ENCODE measurements at regions not wholly inside any gene's neighbourhood (a gene's known extent, or its start where the extent isn't known, plus 50 kb on each side); places are given as distances from the start of the nearest gene placed in this dataset.

DNA sequence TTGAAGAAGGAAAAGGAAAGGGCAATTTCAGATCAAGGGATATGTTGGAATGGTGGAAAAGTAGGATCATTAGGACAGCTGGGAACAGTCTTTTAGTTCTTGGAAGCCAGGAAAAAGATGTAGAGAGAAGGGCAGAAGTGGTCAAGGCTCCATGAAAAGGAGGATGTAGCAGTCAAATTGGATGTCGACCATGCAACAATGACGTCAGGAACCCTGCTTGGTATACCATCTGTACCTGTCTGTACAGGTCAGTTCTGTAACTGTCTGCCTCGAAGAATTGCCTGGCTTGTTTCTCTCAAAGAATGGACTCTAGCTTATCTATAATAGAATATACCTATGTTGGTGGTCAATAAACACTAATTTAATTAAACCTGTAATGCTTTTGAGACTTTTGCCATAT lies 157.8 kb upstream of the SGO1 start:
- ATAC-seq (no peak), DNase-seq (no peak)
- Mint-ChIP-seq H3K27ac (no peak overlapping the region), H3K4me1 (peaks cover 5% of the 10 kb centered on the region), H3K36me3 (ENCODE audit: low read depth) (no peaks in the 10 kb centered on the region), H3K9me3 (ENCODE audit: low read depth) (no peaks in the 10 kb centered on the region), H3K27me3 (no peaks in the 10 kb centered on the region), H3K4me3 (no peak overlapping the region)
- ChIA-PET POLR2A (no interaction called here), CTCF (interaction anchor here (0.5 to 1.5 kb wide), 2 partner anchors 39 to 142 kb away, joined by 3 to 4 read pairs; no protein-coding TSS in a partner anchor)
- intact Hi-C loops (cut with DNase I, micrococcal nuclease): no loop called here

DNA sequence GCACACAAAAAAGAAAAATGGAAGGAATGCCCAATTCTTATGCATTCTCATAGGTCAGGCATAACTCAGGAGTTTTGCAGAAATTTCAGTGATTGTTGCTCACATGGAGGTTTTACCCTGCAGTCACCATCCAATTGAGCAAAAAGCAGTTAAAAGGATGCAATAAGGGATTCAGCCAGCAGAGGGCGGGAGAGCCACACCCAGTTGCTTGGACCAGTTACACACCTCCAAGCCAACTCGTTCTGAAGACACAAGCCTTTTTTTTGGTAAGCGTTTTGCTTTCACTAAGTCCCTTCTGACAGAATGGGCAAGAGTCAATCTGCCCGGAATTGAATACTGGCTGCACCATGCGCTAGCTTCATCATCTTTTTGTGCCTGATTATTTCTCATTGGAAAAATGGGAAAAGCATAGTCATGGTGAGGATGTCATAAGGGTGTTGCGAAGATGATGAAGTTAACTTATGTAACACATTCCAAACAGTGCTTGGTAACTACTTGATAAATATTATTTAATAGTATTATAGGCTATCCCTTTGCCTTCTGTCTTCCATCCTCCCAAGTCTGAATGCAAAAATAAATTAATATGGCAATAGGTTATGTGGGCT lies 154.4 kb upstream of the SGO1 start:
- Mint-ChIP-seq H3K9me3 (ENCODE audit: low read depth) (no peaks in the 10 kb centered on the region), H3K4me1 (peaks cover 5% of the 10 kb centered on the region), H3K36me3 (ENCODE audit: low read depth) (no peaks in the 10 kb centered on the region), H3K27me3 (no peaks in the 10 kb centered on the region), H3K4me3 (no peak overlapping the region), H3K27ac (no peak overlapping the region)
- ATAC-seq: peak; percentile 73
- peak; percentile 80 for DNase-seq
- CTCF ChIA-PET: no interaction called here
- POLR2A ChIA-PET: no interaction called here
- intact Hi-C loops (cut with DNase I, micrococcal nuclease): loop anchor here in 1 of 2 experiments (1.0 to 2.0 kb wide), 3 partner anchors 1145 to 1776 kb away; no protein-coding TSS in a partner anchor

DNA sequence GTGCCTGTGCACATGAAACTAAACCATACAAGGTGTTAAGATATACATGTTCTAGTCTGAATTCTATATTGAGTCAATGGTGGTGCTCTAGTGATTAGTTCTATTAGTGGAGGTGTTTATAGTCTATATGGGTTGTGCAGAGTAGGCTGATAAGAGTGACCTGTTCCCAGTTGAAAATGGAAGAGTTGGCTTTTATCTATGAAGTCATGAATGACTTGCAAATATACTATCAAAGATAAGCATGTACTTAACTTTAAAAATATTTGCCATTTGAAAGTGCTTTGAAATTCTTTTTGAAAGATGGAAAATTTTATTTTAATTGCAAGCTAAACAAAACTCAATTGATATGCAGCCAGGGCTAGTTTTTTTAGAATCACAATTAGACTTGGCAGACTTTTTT lies 150.6 kb upstream of the SGO1 start:
- intact Hi-C loops (cut with DNase I, micrococcal nuclease): no loop called here
- DNase-seq: no peak
- ATAC-seq: no peak
- Mint-ChIP-seq H3K27ac (no peak overlapping the region), H3K4me1 (no peaks in the 10 kb centered on the region), H3K4me3 (no peak overlapping the region), H3K36me3 (ENCODE audit: low read depth) (no peaks in the 10 kb centered on the region), H3K9me3 (ENCODE audit: low read depth) (no peaks in the 10 kb centered on the region), H3K27me3 (peaks cover 2% of the 10 kb centered on the region)
- POLR2A ChIA-PET: no interaction called here
- CTCF ChIA-PET: no interaction called here

DNA sequence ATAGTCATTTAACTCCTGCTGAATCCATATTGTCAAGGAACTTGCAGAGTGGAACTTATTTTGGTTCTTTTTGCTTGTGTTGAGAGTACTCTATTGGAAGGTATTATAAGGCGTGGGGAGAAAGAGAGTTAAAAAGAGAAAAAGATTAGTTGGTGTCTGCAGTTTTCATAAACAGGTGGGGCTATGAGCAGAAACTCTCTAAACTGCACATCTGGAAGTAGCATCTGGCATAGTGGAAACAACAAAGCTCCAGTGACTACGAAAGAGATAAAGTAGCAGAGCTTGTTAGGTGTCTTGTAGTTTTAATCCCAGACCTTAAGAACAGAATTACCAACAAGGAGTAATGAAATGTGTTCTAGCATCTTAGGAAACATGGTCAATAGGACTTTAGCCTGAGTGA lies 148.8 kb upstream of the SGO1 start:
- ChIA-PET CTCF (interaction anchor here (0.6 kb wide), 1 partner anchor 246 kb away, joined by 3 read pairs; no protein-coding TSS in a partner anchor), POLR2A (no interaction called here)
- H3K4me3 Mint-ChIP-seq: no peak overlapping the region
- no peaks in the 10 kb centered on the region for H3K4me1 Mint-ChIP-seq
- peaks cover 2% of the 10 kb centered on the region for H3K27me3 Mint-ChIP-seq
- no peaks in the 10 kb centered on the region for H3K9me3 Mint-ChIP-seq (ENCODE audit: low read depth)
- H3K36me3 Mint-ChIP-seq (ENCODE audit: low read depth): no peaks in the 10 kb centered on the region
- no peak overlapping the region for H3K27ac Mint-ChIP-seq
- DNase-seq (no peak), ATAC-seq (no peak)
- intact Hi-C loops (cut with DNase I, micrococcal nuclease): no loop called here

DNA sequence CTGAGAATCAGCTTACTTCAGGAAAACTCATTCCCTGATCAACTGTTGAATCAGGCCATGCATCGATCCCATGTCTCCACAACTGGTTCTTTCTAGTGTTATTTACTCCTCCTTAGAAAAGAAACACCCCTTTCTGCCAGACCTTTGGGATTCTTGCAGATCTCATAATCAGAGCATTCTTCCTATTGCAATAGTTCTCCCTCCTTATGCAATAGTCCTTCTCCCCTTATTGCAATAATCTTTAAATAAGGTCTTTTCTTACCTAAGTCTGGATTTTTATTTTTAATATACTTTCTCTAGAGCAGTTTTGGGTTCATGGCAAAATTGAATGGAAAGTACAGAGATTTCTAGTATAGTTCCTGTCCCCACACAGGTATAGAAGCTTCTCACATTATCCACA lies 141.9 kb upstream of the SGO1 start:
- CTCF ChIA-PET: no interaction called here
- ATAC-seq: no peak
- no peaks in the 10 kb centered on the region for H3K9me3 Mint-ChIP-seq (ENCODE audit: low read depth)
- POLR2A ChIA-PET: no interaction called here
- no peak overlapping the region for H3K27ac Mint-ChIP-seq
- H3K4me1 Mint-ChIP-seq: no peaks in the 10 kb centered on the region
- no peaks in the 10 kb centered on the region for H3K27me3 Mint-ChIP-seq
- no peaks in the 10 kb centered on the region for H3K36me3 Mint-ChIP-seq (ENCODE audit: low read depth)
- intact Hi-C loops (cut with DNase I, micrococcal nuclease): no loop called here
- no peak overlapping the region for H3K4me3 Mint-ChIP-seq
- no peak for DNase-seq

DNA sequence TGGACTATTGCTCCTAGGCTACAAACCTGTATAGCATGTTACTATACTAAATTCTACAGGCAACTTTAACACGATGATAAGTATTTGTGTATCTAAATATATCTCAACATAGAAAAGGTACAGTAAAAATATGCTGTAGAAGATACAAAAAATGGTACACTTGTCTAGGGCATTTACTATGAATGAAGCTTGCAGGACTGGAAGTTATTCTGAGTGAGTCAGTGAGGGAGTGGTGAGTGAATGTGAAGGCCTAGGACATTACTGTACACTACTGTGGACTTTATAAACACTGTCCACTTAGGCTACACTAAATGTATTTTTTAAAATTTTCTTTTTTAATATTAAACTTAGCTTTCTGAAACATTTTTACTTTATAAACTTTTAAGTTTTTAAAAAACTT lies 140.5 kb upstream of the SGO1 start:
- CTCF ChIA-PET: no interaction called here
- no peaks in the 10 kb centered on the region for H3K4me1 Mint-ChIP-seq
- no peaks in the 10 kb centered on the region for H3K27me3 Mint-ChIP-seq
- intact Hi-C loops (cut with DNase I, micrococcal nuclease): no loop called here
- no peak for DNase-seq
- H3K27ac Mint-ChIP-seq: no peak overlapping the region
- no peaks in the 10 kb centered on the region for H3K9me3 Mint-ChIP-seq (ENCODE audit: low read depth)
- POLR2A ChIA-PET: no interaction called here
- H3K4me3 Mint-ChIP-seq: no peak overlapping the region
- ATAC-seq: no peak
- H3K36me3 Mint-ChIP-seq (ENCODE audit: low read depth): no peaks in the 10 kb centered on the region

DNA sequence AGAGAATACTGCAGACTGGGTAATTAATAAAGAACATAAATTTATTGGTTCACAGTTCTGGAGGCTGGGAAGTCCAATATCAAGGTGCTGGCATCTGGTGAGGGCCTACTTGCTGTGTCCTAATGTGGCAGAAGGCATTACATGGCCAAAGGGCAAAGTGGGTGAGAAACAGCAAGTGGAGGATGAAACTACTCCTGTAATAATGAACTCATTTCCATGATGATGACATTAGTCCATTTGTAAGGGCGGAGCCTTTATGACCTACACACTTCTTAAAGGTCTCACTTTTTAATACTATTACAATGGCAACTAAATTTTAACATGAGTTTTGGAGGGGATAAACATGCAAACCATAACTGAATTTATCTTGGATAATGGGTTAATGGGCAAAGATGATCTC lies 139.6 kb upstream of the SGO1 start:
- H3K27ac Mint-ChIP-seq: no peak overlapping the region
- ChIA-PET CTCF (no interaction called here), POLR2A (no interaction called here)
- no peaks in the 10 kb centered on the region for H3K4me1 Mint-ChIP-seq
- intact Hi-C loops (cut with DNase I, micrococcal nuclease): no loop called here
- H3K4me3 Mint-ChIP-seq: no peak overlapping the region
- ATAC-seq (no peak), DNase-seq (no peak)
- H3K9me3 Mint-ChIP-seq (ENCODE audit: low read depth): no peaks in the 10 kb centered on the region
- H3K36me3 Mint-ChIP-seq (ENCODE audit: low read depth): no peaks in the 10 kb centered on the region
- H3K27me3 Mint-ChIP-seq: no peaks in the 10 kb centered on the region

DNA sequence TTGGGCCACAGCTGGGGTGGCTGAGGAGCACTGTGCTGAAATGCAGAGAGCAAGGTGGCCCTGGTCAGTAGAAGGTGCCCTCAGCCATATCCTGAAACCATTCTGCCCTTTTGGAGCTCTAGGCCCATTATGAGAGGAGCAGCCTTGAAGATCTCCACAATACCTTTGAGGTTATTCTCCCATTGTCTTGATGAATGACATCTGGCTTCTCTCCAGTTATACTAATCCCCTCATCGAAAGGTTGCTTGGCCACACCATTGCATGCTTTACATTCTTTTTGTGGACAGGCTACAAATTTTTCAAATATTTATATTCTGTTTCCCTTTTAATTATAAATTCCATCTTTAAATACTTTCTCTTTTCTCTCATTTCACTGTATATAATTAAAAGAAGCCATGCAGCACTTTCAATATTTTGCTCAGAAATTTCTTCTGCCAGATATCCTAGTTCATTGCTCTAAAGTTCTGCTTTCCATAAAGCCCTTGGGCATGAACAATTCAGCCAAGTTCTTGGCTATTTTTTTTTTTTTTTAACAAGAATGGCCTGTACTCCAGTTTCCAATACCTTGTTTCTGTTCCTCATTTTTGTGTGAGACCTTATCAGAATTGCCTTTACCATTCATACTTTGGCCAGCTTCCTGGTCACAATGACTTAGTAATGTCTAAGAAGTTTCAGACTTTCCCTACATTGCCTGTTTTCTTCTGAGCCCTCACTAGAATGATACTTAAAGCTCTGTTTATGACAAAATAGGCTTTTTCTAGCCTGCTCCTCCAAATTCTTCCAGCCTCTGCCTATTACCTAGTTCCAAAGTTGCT lies 138.9 kb upstream of the SGO1 start:
- ChIA-PET POLR2A (no interaction called here), CTCF (no interaction called here)
- no peak overlapping the region for H3K27ac Mint-ChIP-seq
- no peak for ATAC-seq
- no peaks in the 10 kb centered on the region for H3K27me3 Mint-ChIP-seq
- intact Hi-C loops (cut with DNase I, micrococcal nuclease): no loop called here
- H3K9me3 Mint-ChIP-seq (ENCODE audit: low read depth): no peaks in the 10 kb centered on the region
- no peak overlapping the region for H3K4me3 Mint-ChIP-seq
- no peaks in the 10 kb centered on the region for H3K4me1 Mint-ChIP-seq
- DNase-seq: no peak
- no peaks in the 10 kb centered on the region for H3K36me3 Mint-ChIP-seq (ENCODE audit: low read depth)

DNA sequence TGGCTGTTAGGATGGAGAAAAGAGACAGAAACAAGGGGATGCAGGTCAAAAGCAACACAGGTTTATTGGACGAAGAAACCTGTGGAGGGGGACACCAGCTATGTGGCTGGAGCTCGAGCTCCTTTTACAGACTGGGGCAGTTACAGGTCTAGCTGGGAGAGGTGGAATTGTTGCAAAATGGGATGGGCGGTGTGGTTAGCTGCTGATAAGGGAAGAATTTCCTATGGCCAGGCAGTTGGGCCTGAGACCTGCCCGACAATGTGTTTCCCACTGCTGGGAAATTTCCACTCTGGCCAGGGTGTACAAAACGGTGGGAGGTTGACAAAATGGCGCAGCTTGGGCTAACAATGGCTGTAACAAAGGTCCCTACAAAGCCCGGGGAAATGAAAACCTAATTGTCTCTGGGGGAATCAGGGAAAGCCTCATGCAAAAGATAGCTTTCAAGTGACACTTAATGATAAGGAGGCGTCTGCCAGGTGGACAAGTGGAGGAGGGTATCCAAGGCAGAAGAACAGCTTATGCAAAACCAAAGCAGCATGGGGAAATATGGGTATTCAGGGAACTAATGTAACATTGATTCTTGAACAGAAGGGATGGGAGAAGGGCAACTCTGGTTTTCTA lies 137.4 kb upstream of the SGO1 start:
- ChIA-PET CTCF (interaction anchor here (0.8 to 1.0 kb wide), 2 partner anchors 23 to 27 kb away, joined by 3 read pairs; no protein-coding TSS in a partner anchor), POLR2A (no interaction called here)
- Mint-ChIP-seq H3K4me1 (no peaks in the 10 kb centered on the region), H3K9me3 (ENCODE audit: low read depth) (no peaks in the 10 kb centered on the region), H3K36me3 (ENCODE audit: low read depth) (no peaks in the 10 kb centered on the region), H3K27me3 (no peaks in the 10 kb centered on the region), H3K27ac (no peak overlapping the region), H3K4me3 (no peak overlapping the region)
- ATAC-seq (no peak), DNase-seq (no peak)
- intact Hi-C loops (cut with DNase I, micrococcal nuclease): no loop called here

DNA sequence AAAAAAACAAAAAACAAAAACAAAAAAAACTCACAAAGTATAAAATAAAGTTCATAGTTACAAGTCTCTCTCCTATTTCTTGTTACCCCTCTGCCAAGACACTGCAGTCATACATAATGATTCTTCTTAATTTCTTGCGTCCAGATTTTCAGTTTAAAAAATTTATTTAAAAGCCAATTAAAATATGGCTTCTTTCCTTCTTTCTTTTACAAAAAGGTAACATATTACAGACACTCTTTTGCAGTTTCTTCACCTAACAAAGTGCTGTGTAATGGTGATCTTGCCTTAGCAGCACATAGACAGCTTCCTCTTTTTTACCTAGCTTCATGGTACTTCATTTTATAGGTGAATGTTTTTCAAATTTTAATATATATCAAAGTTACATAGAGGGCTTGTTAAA lies 136.1 kb upstream of the SGO1 start:
- Mint-ChIP-seq H3K36me3 (ENCODE audit: low read depth) (no peaks in the 10 kb centered on the region), H3K4me1 (no peaks in the 10 kb centered on the region), H3K27me3 (no peaks in the 10 kb centered on the region), H3K9me3 (ENCODE audit: low read depth) (no peaks in the 10 kb centered on the region), H3K27ac (no peak overlapping the region), H3K4me3 (no peak overlapping the region)
- intact Hi-C loops (cut with DNase I, micrococcal nuclease): no loop called here
- no peak for ATAC-seq
- CTCF ChIA-PET: no interaction called here
- POLR2A ChIA-PET: interaction anchor here (0.7 kb wide), 1 partner anchor 141 kb away, joined by 6 read pairs; no protein-coding TSS in a partner anchor
- DNase-seq: no peak

DNA sequence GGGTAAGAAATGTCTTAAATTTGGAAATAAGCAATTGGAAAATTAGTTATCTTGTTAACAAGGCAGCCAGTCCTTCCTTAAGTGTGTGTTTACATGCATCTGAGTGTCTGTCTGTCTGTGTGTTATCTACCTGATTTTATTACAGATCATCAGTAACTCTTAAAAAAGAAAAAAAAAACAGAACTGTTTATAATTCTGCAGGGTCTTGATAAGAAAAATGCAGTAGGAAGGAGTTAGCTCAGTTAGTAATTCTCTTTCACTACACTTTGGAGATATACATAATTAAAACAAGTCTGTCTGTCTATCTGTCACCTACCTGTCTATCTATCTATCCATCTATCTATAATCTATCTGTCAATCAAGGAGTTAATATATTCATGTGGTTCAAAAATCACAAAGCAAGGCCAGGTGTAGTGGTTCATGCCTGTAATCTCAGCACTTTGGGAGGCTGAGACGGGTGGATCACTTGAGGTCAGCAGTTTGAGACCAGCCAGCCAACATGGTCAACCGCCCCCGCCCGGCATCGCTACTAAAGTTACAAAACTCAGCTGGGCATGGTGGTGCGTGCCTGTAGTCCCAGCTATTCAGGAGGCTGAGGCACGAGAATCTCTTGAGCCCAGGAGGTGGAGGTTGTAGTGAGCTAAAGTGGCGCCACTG lies 135.5 kb upstream of the SGO1 start:
- CTCF ChIA-PET: no interaction called here
- Mint-ChIP-seq H3K4me3 (no peak overlapping the region), H3K36me3 (ENCODE audit: low read depth) (no peaks in the 10 kb centered on the region)

DNA sequence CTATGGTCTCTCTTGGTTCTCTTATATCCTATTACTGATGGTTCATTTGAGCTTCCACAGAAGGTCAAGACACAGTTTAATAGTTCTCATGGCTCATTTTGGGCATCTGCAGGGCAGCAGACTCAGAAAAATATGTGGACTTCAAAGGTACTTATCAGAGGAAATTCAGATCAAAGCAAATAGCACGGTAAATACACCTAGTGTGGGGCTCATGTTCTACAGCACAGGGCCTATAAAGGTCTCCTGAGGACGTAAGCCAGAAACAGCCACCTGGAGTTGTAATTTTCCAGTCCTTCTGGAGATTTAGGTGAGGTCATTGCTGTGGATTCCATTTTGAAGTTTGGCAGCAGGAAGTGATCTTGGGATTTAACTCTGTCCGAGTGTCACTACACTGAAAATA lies 134.5 kb upstream of the SGO1 start:
- CTCF ChIA-PET: no interaction called here
- POLR2A ChIA-PET: no interaction called here
- ATAC-seq: no peak
- no peaks in the 10 kb centered on the region for H3K9me3 Mint-ChIP-seq (ENCODE audit: low read depth)
- H3K4me3 Mint-ChIP-seq: no peak overlapping the region
- no peaks in the 10 kb centered on the region for H3K36me3 Mint-ChIP-seq (ENCODE audit: low read depth)
- no peaks in the 10 kb centered on the region for H3K4me1 Mint-ChIP-seq
- H3K27me3 Mint-ChIP-seq: no peaks in the 10 kb centered on the region
- no peak for DNase-seq
- H3K27ac Mint-ChIP-seq: no peak overlapping the region
- intact Hi-C loops (cut with DNase I, micrococcal nuclease): no loop called here

More for the DNA sequence above, 135.5 kb upstream of the SGO1 start:
- DNase-seq: no peak
- Mint-ChIP-seq H3K9me3 (ENCODE audit: low read depth) (no peaks in the 10 kb centered on the region), H3K27me3 (no peaks in the 10 kb centered on the region), H3K4me1 (no peaks in the 10 kb centered on the region), H3K27ac (no peak overlapping the region)
- no peak for ATAC-seq
- POLR2A ChIA-PET: interaction anchor here (0.7 kb wide), 1 partner anchor 142 kb away, joined by 6 read pairs; no protein-coding TSS in a partner anchor
- intact Hi-C loops (cut with DNase I, micrococcal nuclease): no loop called here
